HEK293 (cell line): ENCODE measurements at regions not wholly inside any gene's neighbourhood (a gene's known extent, or its start where the extent isn't known, plus 50 kb on each side); places are given as distances from the start of the nearest gene placed in this dataset.
A peak's percentile ranks its signal among the peaks of the same experiment; 100 is the strongest.

Source experiments
- CTCF ChIA-PET: fragments of 350-600 bp; formaldehyde crosslinking; extraction: SDS; loops from one replicate; lab custom pipeline; 2021; ENCODE audit warnings: antibody characterized with exemption; lab: Yijun Ruan, JAX
- POLR2A ChIA-PET: fragments of 300-600 bp; formaldehyde crosslinking; extraction: SDS; loops from one replicate; lab custom pipeline; 2020; ENCODE audit warnings: antibody characterized with exemption, inconsistent platforms; lab: Yijun Ruan, JAX
- H3K27ac ChIP-seq: fragments of 200-500 bp; sonication (Bioruptor generic); 2 replicates; pipeline ENCODE4 v1.5.1; 2014; ENCODE audit warnings: low read depth, low read length, control low read depth, inconsistent platforms; ENCODE audit errors: extremely low read depth
- H3K36me3 ChIP-seq, 2 experiments: fragments of 200-500 bp in 1 of 2; sonication (Bioruptor generic) in 1 of 2; 1 replicate in 1 of 2; 2 replicates in 1 of 2; pipeline ENCODE4 v1.5.1; 2014 to 2017; ENCODE audit warnings: inconsistent platforms in 2 of 2, low read length in 2 of 2; ENCODE audit not compliant: control insufficient read depth in 2 of 2, insufficient read depth in 1 of 2
- H3K4me1 ChIP-seq: fragments of 200-500 bp; sonication (Bioruptor generic); 2 replicates; pipeline ENCODE4 v1.5.1; 2014; ENCODE audit warnings: mild to moderate bottlenecking, low read length, inconsistent platforms; ENCODE audit not compliant: control insufficient read depth, insufficient read depth
- H3K4me3 ChIP-seq: 2 replicates; pipeline ENCODE4 v1.5.1; 2011; ENCODE audit warnings: low read depth, mild to moderate bottlenecking, control low read depth, low read length, moderate library complexity
- H3K9me3 ChIP-seq: fragments of 200-500 bp; sonication (Bioruptor generic); 2 replicates; pipeline ENCODE4 v1.5.1; 2014; ENCODE audit warnings: low read depth, low read length, inconsistent platforms; ENCODE audit not compliant: control insufficient read depth, insufficient read depth
- PRDM1 ChIP-seq: fragments of 450-650 bp; formaldehyde crosslinking; IDR thresholded peaks from 2 replicates; pipeline ENCODE4; 2016; ENCODE audit warnings: missing biosample characterization, missing genetic modification characterization
- SETDB1 ChIP-seq: IDR thresholded peaks from one replicate; pipeline ENCODE4 v1.6.1; 2017; ENCODE audit warnings: mild to moderate bottlenecking, low read length, moderate library complexity, mixed read lengths; ENCODE audit not compliant: insufficient read length
- TCF7L2 ChIP-seq: IDR thresholded peaks from 2 replicates; pipeline ENCODE4 v1.6.1; 2011; ENCODE audit warnings: low read depth, mild to moderate bottlenecking, inconsistent platforms, low read length, moderate library complexity, borderline replicate concordance
- YY1 ChIP-seq: fragments of 450-650 bp; formaldehyde crosslinking; IDR thresholded peaks from 2 replicates; pipeline ENCODE4 v1.5.1; 2018; ENCODE audit warnings: missing biosample characterization, missing genetic modification characterization
- ZBTB20 ChIP-seq: fragments of 450-650 bp; formaldehyde crosslinking; IDR thresholded peaks from 2 replicates; pipeline ENCODE4 v1.5.1; 2016; ENCODE audit warnings: missing biosample characterization, missing genetic modification characterization
- ZNF223 ChIP-seq: fragments of 450-650 bp; formaldehyde crosslinking; IDR thresholded peaks from 2 replicates; pipeline ENCODE4 v1.5.1; 2016; ENCODE audit warnings: missing biosample characterization, missing genetic modification characterization
- ZNF544 ChIP-seq: fragments of 450-650 bp; formaldehyde crosslinking; IDR thresholded peaks from 2 replicates; pipeline ENCODE4 v1.5.0; 2017; ENCODE audit warnings: missing biosample characterization, missing genetic modification characterization
- ZNF571 ChIP-seq: fragments of 450-650 bp; formaldehyde crosslinking; IDR thresholded peaks from 2 replicates; pipeline ENCODE4 v1.5.0; 2017; ENCODE audit warnings: missing biosample characterization, missing genetic modification characterization
- ZNF596 ChIP-seq: fragments of 450-650 bp; IDR thresholded peaks from 2 replicates; pipeline ENCODE4 v1.5.0; 2018; ENCODE audit warnings: missing biosample characterization, mild to moderate bottlenecking, missing genetic modification characterization, moderate library complexity
- TF ChIP-seq, protein P1 (sequence below): fragments of 450-650 bp; formaldehyde crosslinking; IDR thresholded peaks from 2 replicates; pipeline ENCODE4 v1.5.1; 2016; ENCODE audit warnings: missing biosample characterization, missing genetic modification characterization
- TF ChIP-seq, protein P2 (sequence below): IDR thresholded peaks from 2 replicates; pipeline ENCODE4 v1.6.1; 2011; ENCODE audit warnings: mild to moderate bottlenecking, low read depth, low read length, borderline replicate concordance
- TF ChIP-seq, protein P3 (sequence below): fragments of 450-650 bp; formaldehyde crosslinking; IDR thresholded peaks from 2 replicates; pipeline ENCODE4 v1.5.1; 2016; ENCODE audit warnings: missing biosample characterization, missing genetic modification characterization

DNA sequence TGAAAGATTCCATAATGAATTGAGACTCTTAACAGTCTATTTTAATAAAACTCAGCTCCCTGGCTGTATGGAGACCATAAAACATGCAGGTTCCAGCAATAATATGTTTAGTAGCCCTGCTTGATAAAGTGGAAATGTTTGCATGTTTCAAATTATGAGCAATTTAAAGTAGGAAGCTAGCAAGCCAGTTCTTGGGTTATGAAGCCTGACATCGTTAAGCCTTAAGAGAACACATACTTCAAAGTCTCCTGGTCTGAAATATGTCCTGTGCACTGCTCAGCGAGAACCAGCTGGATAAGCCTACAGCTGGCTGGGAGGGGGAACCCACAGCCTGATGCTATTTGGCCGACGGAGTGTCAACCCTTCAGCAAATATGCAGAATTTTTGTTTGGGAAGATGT, 140.3 kb downstream of the SALL1 start:
- H3K9me3 ChIP-seq, result no peaks in the 10 kb centered on the region
- H3K4me3 ChIP-seq, result no peak overlapping the region
- POLR2A ChIA-PET, result no interaction called here
- no peak overlapping the region for H3K27ac ChIP-seq
- no peak for TF ChIP-seq ZNF544 (tag by site-specific recombination)
- TF ChIP-seq ZBTB20 (tag by site-specific recombination), result no peak
- TF ChIP-seq YY1, result no peak
- TF ChIP-seq, protein P1, sequence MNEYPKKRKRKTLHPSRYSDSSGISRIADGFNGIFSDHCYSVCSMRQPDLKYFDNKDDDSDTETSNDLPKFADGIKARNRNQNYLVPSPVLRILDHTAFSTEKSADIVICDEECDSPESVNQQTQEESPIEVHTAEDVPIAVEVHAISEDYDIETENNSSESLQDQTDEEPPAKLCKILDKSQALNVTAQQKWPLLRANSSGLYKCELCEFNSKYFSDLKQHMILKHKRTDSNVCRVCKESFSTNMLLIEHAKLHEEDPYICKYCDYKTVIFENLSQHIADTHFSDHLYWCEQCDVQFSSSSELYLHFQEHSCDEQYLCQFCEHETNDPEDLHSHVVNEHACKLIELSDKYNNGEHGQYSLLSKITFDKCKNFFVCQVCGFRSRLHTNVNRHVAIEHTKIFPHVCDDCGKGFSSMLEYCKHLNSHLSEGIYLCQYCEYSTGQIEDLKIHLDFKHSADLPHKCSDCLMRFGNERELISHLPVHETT (tag by site-specific recombination), result no peak
- TF ChIP-seq, protein P2, sequence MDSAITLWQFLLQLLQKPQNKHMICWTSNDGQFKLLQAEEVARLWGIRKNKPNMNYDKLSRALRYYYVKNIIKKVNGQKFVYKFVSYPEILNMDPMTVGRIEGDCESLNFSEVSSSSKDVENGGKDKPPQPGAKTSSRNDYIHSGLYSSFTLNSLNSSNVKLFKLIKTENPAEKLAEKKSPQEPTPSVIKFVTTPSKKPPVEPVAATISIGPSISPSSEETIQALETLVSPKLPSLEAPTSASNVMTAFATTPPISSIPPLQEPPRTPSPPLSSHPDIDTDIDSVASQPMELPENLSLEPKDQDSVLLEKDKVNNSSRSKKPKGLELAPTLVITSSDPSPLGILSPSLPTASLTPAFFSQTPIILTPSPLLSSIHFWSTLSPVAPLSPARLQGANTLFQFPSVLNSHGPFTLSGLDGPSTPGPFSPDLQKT, result no peak
- TF ChIP-seq PRDM1 (tag by site-specific recombination), result no peak
- TF ChIP-seq, protein P3, sequence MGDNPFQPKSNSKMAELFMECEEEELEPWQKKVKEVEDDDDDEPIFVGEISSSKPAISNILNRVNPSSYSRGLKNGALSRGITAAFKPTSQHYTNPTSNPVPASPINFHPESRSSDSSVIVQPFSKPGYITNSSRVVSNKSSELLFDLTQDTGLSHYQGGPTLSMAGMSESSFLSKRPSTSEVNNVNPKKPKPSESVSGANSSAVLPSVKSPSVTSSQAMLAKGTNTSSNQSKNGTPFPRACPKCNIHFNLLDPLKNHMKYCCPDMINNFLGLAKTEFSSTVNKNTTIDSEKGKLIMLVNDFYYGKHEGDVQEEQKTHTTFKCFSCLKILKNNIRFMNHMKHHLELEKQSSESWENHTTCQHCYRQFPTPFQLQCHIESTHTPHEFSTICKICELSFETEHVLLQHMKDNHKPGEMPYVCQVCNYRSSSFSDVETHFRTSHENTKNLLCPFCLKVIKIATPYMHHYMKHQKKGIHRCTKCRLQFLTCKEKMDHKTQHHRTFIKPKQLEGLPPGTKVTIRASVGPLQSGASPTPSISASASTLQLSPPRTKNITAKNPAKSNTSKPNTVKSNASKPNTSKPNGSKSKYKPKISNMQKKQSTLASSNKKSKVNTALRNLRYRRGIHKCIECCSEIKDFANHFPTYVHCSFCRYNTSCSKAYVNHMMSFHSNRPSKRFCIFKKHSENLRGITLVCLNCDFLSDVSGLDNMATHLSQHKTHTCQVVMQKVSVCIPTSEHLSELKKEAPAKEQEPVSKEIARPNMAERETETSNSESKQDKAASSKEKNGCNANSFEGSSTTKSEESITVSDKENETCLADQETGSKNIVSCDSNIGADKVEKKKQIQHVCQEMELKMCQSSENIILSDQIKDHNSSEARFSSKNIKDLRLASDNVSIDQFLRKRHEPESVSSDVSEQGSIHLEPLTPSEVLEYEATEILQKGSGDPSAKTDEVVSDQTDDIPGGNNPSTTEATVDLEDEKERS (tag by site-specific recombination), result no peak
- no peaks in the 10 kb centered on the region for H3K4me1 ChIP-seq
- CTCF ChIA-PET, result no interaction called here
- no peaks in the 10 kb centered on the region for H3K36me3 ChIP-seq

DNA sequence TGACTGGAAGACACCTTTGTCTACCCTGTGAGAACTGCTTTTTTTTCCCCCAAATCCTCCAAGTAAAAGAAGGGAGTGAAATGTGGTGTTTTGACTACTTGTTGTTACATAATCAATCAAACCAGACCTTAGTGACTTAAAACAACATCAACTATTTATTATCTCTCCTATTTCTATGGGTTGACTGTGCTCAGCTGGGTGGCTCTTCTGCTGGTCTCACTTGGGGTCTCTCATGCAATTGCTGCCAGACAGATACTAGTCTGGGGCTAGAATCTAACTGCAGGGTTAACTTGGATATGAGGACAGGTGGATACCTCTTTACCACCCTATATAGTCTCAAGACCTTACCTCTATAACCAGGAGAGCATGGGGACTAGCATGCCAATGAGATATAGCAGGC, 141.3 kb downstream of the SALL1 start:
- Histone ChIP-seq H3K4me3 (no peak overlapping the region), H3K4me1 (no peaks in the 10 kb centered on the region), H3K27ac (no peak overlapping the region), H3K9me3 (no peaks in the 10 kb centered on the region), H3K36me3 (no peaks in the 10 kb centered on the region)
- TF ChIP-seq SETDB1, result peak; percentile 37
- no peak for TF ChIP-seq ZNF596 (tag by site-specific recombination)
- POLR2A ChIA-PET, result no interaction called here
- CTCF ChIA-PET, result interaction anchor here (0.5 kb wide), 1 partner anchor 135 kb away, joined by 4 read pairs; no protein-coding TSS in a partner anchor

DNA sequence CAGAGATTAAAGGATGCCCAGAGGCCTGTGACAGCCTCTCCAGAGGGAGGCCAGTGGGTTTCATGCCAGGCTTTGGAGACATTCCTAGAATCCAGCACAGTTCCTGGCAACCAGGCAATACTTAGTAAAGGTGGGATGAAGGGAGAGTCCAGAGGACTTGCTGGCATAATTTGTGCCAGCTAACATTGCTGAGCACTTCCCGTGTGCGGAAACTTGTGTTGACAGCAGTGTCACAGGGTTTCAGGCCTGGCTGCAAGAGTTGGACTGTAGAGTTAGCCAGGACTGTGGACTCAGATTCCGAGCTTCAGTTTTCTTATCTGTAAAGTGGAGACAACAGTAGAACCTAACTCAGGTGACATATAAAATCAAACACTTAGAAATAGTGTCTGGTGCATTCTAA, 141.7 kb downstream of the SALL1 start:
- POLR2A ChIA-PET, result no interaction called here

GRCh38 chr16:51008607-51009006, 142.5 kb downstream of the SALL1 start:
- CTCF ChIA-PET, result no interaction called here
- H3K36me3 ChIP-seq, result no peaks in the 10 kb centered on the region
- TF ChIP-seq ZNF571 (tag by site-specific recombination), result no peak
- H3K27ac ChIP-seq, result no peak overlapping the region
- POLR2A ChIA-PET, result no interaction called here
- no peak overlapping the region for H3K4me3 ChIP-seq
- H3K9me3 ChIP-seq, result no peaks in the 10 kb centered on the region
- H3K4me1 ChIP-seq, result no peaks in the 10 kb centered on the region

More for the DNA sequence above, 141.7 kb downstream of the SALL1 start:
- Histone ChIP-seq H3K9me3 (no peaks in the 10 kb centered on the region), H3K4me3 (no peak overlapping the region), H3K27ac (no peak overlapping the region), H3K4me1 (no peaks in the 10 kb centered on the region), H3K36me3 (no peaks in the 10 kb centered on the region)
- no peak for TF ChIP-seq TCF7L2
- no peak for TF ChIP-seq ZNF223 (tag by site-specific recombination)
- CTCF ChIA-PET, result no interaction called here
